Gastroesophageal sphincter (tissue), 4 donors: ENCODE measurements at regions not wholly inside any gene's neighbourhood (a gene's known extent, or its start where the extent isn't known, plus 50 kb on each side); places are given as distances from the start of the nearest gene placed in this dataset.

Experiments
- ATAC-seq: fragments of 150-250 bp; one replicate; pipeline ENCODE4 v1.9.1; 2016; ENCODE audit warnings: mild to moderate bottlenecking, moderate library complexity
- H3K27ac ChIP-seq, 4 donors: fragments of 200-600 bp; sonication (generic) in 3 of 4; 1 replicate in 3 of 4; 2 replicates in 1 of 4; pipeline ENCODE4 v1.5.1; 2016 to 2019
- H3K27me3 ChIP-seq: fragments of 200-600 bp; sonication (generic); one replicate; pipeline ENCODE4 v1.5.1; 2019
- H3K36me3 ChIP-seq, 2 donors: fragments of 200-600 bp; sonication (generic); one replicate each; pipeline ENCODE4 v1.5.1; 2019; ENCODE audit warnings: control low read depth in 1 of 2
- H3K4me1 ChIP-seq, 3 donors: fragments of 200-600 bp; sonication (generic); 1 replicate in 2 of 3; 2 replicates in 1 of 3; pipeline ENCODE4 v1.5.1; 2016 to 2019; ENCODE audit warnings: control low read depth in 2 of 3
- H3K4me3 ChIP-seq, 2 donors: fragments of 200-600 bp; sonication (generic); one replicate each; pipeline ENCODE4 v1.5.1; 2019; ENCODE audit warnings: mild to moderate bottlenecking in 1 of 2, moderate library complexity in 1 of 2
- H3K9me3 ChIP-seq, 3 donors: fragments of 200-600 bp; sonication (generic); one replicate each; pipeline ENCODE4 v1.5.1; 2017 to 2019; ENCODE audit warnings: control low read depth in 2 of 3
- CTCF ChIP-seq, 4 experiments: fragments of 200-600 bp in 2 of 4; fragments of 450-650 bp in 2 of 4; sonication (generic) in 1 of 4; IDR thresholded peaks; one replicate each; pipeline ENCODE4 v1.5.1; 2017 to 2019; ENCODE audit warnings: antibody characterized with exemption in 4 of 4, mild to moderate bottlenecking in 2 of 4, moderate library complexity in 2 of 4
- EP300 ChIP-seq: sonication (generic); formaldehyde crosslinking; IDR thresholded peaks from one replicate; pipeline ENCODE4 v1.6.1; 2017; ENCODE audit warnings: antibody characterized with exemption, mild to moderate bottlenecking
- POLR2A ChIP-seq, 2 donors: fragments of 450-650 bp; IDR thresholded peaks; one replicate each; pipeline ENCODE4 v1.6.1; 2017; ENCODE audit warnings: antibody characterized with exemption in 2 of 2, mild to moderate bottlenecking in 2 of 2, moderate library complexity in 1 of 2
- POLR2AphosphoS5 ChIP-seq: sonication (generic); formaldehyde crosslinking; IDR thresholded peaks from one replicate; pipeline ENCODE4 v1.6.1; 2017; ENCODE audit warnings: antibody characterized with exemption
- WGBS, 2 donors: methylation state at CpG; one replicate each; pipeline ENCODE4 v1.1.5; 2018; ENCODE audit warnings: low coverage in 1 of 2; 5-methylcytosine and 5-hydroxymethylcytosine counted together

- Histone ChIP-seq H3K27ac (no peak overlapping the region), H3K4me1 (no peaks in the 10 kb centered on the region), H3K4me3 (no peak overlapping the region), H3K27me3 (no peaks in the 10 kb centered on the region), H3K9me3 (no peaks in the 10 kb centered on the region), H3K36me3 (no peaks in the 10 kb centered on the region)
- TF ChIP-seq CTCF (IDR thresholded peaks at IDR 0.05), result no peak
- no peak for TF ChIP-seq POLR2AphosphoS5
- WGBS, 2 donors, result 75 to 92% methylated on average over 5 to 9 of the region's 11 CpGs
- ATAC-seq, result no peak
These were observed 136.5 kb upstream of the SOX11 start for GRCh38 chr2:5555636-5556035.

- no peaks in the 10 kb centered on the region for H3K4me1 ChIP-seq
- TF ChIP-seq CTCF (IDR thresholded peaks at IDR 0.05), result no peak
- TF ChIP-seq POLR2A (IDR thresholded peaks at IDR 0.05), result no peak
- TF ChIP-seq POLR2AphosphoS5, result no peak
- TF ChIP-seq EP300, result no peak
- H3K27ac ChIP-seq, result no peak overlapping the region
- no peaks in the 10 kb centered on the region for H3K9me3 ChIP-seq
- H3K27me3 ChIP-seq, result peaks cover 10% of the 10 kb centered on the region
- no peak for ATAC-seq
- WGBS, 2 donors, result 3 to 22% methylated on average over 1 to 6 of the region's 8 CpGs
- no peaks in the 10 kb centered on the region for H3K36me3 ChIP-seq
- H3K4me3 ChIP-seq, result no peak overlapping the region
These were observed 131.2 kb upstream of the SOX11 start for GRCh38 chr2:5561006-5561405.

- Histone ChIP-seq H3K9me3 (no peaks in the 10 kb centered on the region), H3K4me3 (no peak overlapping the region), H3K27me3 (peaks cover 10% of the 10 kb centered on the region), H3K27ac (no peak overlapping the region), H3K36me3 (no peaks in the 10 kb centered on the region), H3K4me1 (no peaks in the 10 kb centered on the region)
- 43 to 57% methylated on average over 4 to 8 of the region's 13 CpGs for WGBS, 2 donors
- no peak for ATAC-seq
- no peak for TF ChIP-seq POLR2A (IDR thresholded peaks at IDR 0.05)
- no peak for TF ChIP-seq CTCF (IDR thresholded peaks at IDR 0.05)
These were observed 129.8 kb upstream of the SOX11 start for GRCh38 chr2:5562426-5562825.

GRCh38 chr2:5562865-5563264 is 129.3 kb upstream of the SOX11 start:
- no peak overlapping the region for H3K4me3 ChIP-seq
- no peaks in the 10 kb centered on the region for H3K4me1 ChIP-seq
- no peaks in the 10 kb centered on the region for H3K9me3 ChIP-seq
- no peak overlapping the region for H3K27ac ChIP-seq
- TF ChIP-seq POLR2A (IDR thresholded peaks at IDR 0.05), result no peak
- no peak for TF ChIP-seq EP300
- TF ChIP-seq POLR2AphosphoS5, result no peak
- no peak for TF ChIP-seq CTCF (IDR thresholded peaks at IDR 0.05)
- no peaks in the 10 kb centered on the region for H3K36me3 ChIP-seq
- peaks cover 10% of the 10 kb centered on the region for H3K27me3 ChIP-seq
- no peak for ATAC-seq
- 93 to 100% methylated on average over 2 to 3 of the region's 3 CpGs for WGBS, 2 donors

GRCh38 chr2:5563411-5563810 is 128.8 kb upstream of the SOX11 start:
- Histone ChIP-seq H3K9me3 (no peaks in the 10 kb centered on the region), H3K27me3 (peaks cover 10% of the 10 kb centered on the region), H3K4me1 (no peaks in the 10 kb centered on the region), H3K36me3 (no peaks in the 10 kb centered on the region), H3K4me3 (no peak overlapping the region), H3K27ac (no peak overlapping the region)
- ATAC-seq, result no peak
- 79 to 83% methylated on average over 9 to 12 of the region's 12 CpGs for WGBS, 2 donors
- no peak for TF ChIP-seq EP300
- no peak for TF ChIP-seq CTCF (IDR thresholded peaks at IDR 0.05)
- no peak for TF ChIP-seq POLR2A (IDR thresholded peaks at IDR 0.05)
- no peak for TF ChIP-seq POLR2AphosphoS5
